ENCODE measurements at regions not wholly inside any gene's neighbourhood (a gene's known extent, or its start where the extent isn't known, plus 50 kb on each side); places are given as distances from the start of the nearest gene placed in this dataset.

DNA sequence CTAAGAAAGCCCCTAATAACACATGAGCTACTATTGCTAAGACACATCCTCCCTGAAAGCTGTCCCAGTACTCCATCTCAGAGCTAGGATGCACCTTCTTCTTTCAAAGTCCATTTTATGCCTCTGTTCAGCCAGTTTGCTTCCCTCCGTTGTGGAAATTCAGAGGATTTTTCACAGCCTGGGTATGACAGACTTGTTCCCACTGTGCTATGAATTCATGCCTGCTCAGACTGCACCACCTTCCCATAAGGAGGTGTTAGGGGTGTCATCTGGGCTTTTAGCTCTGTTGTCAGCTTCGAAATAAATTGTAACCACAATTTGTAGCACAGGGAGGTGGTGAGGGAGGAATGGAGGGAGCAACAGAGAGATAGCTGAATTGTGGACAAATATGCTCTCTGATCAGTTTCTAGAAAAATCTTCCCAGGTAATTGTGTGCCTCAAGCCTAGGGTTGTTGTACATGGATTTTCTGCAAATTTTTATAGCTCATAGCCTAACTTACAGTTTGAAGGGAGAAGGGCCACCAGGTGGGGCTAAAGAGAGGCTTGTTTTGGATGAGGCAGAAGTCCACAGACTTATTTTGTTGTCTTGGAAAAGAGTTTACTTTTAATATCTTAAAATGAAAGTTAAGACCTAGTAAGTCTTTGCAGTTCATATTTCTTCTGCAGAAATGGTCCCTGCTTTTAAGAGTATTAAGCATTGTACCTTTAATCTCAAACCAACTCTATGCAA lies 462.0 kb downstream of the PDCD6IP start:
- no peak for DNase-seq

GRCh38 chr3:34261001-34261385 lies 462.6 kb downstream of the PDCD6IP start:
- DNase-seq, result no peak

- DNase-seq, result no peak
These were observed 464.7 kb downstream of the PDCD6IP start for GRCh38 chr3:34263101-34263621.

DNA sequence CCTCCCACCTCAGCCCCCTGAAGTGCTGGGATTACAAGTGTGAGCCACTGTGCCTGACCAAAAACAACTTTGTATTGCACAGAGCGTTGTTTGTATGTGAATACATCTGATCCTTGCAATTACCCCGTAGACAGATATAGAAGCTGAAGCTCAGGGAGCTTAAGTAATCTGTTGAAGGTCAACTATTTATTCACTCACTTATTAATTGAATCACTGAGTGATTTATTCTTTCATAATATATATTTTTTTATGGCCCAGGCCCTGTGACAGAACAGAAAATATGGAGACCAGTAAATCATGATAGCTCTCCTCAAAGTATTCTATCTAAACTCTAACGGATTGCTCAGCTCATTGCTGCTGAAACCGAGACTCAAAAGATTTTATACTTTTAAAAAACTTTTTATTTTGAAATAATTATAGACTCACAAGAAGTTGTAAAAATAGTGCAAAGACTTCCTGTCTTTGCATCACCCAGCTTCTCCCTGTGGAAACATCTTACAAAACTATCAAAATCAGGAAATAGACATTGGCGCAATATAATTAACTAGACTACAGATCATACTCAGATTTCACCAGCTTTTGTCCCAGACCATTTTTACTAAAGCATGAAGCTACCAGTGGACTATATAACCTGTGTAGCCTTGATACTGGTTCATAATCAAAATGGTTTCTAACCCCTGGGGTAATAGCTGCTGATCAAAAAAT lies 466.1 kb downstream of the PDCD6IP start:
- DNase-seq, result no peak

- no peak for DNase-seq
These were observed 468.7 kb downstream of the PDCD6IP start for GRCh38 chr3:34267088-34267487.

DNA sequence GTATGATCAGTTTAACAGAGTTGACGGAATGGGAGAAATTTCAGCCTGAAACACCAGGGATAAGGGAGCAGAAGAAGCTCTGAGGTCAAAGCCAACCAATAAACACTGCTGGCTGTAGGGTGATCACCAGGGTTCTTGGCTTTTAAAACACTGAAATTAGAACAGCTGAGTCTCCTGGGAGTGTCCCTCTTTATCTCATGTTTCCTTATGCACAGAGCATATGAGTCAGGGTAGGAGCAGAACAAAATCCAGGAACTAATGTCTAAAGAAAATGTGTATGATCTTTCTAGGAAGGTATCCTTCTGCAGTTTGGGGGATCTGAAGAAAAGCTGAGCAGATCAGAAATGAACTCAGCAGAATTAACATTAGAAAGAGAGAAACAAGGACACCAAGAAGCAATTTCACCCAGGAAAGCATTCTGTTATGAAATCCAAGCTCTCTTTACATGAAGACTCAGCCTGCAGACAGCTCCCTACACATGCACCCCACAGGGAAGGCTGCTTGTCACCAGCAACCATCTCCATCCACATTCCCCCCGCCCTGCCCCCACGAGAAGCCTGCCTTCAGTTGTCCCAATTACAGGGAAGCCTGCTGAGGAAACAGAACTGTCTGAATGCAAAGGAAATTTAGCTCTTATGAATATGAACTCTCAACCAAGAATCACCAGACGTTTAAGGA lies 469.7 kb downstream of the PDCD6IP start:
- no peak for DNase-seq

DNA sequence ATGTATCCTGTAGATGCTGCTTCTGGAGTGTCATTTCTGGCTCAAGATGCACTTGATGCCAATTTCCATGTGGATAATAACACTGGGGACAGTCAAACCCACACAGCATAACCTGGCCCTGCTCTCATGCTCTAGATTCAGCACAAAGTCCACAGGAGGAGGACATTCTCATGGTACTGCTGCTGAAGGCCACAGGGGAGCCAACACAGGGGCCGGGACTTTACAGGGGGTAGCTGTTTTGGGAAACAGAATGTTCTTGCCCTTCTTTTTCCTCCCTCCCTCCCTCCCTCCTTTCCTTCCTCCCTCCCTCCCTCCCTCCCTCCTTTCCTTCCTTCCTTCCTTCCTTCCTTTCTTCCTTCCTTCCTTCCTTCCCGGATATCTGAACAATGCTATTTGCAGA lies 477.4 kb downstream of the PDCD6IP start:
- no peak for DNase-seq

DNA sequence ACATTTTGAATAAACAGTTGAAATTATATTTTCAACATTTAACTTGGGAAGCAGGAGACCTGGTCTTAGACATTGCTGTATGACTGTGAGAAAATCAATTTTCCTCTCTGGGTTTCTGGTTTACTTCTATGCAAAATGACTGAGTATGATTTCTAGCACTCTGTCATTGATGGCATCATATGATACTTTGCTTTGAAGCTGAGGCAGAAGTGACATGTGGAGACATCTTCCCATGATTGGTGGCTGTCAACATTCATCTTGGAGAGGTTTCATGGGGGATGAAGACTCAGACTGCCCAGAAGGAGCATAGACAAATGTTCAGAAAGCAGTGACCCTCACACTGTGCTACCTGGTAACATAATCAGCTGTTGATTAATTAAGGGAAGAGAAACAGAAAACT lies 477.9 kb downstream of the PDCD6IP start:
- DNase-seq, result no peak

DNA sequence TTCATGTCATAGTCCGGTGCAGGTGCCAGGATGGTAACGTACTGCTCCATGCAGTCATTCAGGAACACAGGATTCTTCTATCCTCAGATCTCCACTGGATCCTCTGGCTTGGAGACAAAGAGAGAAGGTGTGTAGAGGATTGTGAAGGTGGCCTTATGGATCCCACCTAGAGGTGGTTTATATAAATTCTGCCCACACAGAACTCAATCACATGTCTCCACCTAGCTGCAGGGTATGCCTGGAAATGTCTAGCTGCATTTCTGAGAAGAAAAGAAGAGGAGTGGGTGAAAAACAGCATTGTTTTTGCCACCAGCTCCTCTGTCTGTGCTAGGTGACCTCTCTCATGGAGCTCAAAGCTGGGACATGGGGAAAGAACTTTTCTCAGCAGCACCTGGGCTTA lies 478.7 kb downstream of the PDCD6IP start:
- no peak for DNase-seq

- DNase-seq, result no peak
These were observed 481.5 kb downstream of the PDCD6IP start for GRCh38 chr3:34279901-34280300.

DNA sequence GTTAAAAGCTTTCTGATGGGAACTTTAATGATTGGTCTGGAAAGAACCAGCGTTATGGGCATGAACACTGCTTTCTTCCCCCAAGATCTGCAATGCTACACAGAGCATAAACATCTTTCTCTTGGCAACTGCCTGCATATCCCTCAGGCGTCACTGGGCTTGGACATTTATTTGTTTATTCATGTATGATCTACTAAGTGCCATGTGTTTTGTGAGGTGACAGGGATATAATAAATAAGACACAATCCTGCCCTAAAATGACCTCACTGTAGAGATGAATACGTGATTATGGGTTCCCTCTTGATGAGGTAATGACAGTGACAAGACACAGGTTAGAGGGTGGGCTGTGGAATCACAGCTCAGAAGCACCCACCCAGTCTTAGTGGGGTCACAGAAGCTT lies 485.3 kb downstream of the PDCD6IP start:
- DNase-seq, result no peak

- no peak for DNase-seq
These were observed 486.8 kb downstream of the PDCD6IP start for GRCh38 chr3:34284959-34285826.

GRCh38 chr3:34285827-34286188 lies 487.4 kb downstream of the PDCD6IP start:
- no peak for DNase-seq

GRCh38 chr3:34292605-34293300 lies 494.3 kb downstream of the PDCD6IP start:
- DNase-seq, result no peak

DNA sequence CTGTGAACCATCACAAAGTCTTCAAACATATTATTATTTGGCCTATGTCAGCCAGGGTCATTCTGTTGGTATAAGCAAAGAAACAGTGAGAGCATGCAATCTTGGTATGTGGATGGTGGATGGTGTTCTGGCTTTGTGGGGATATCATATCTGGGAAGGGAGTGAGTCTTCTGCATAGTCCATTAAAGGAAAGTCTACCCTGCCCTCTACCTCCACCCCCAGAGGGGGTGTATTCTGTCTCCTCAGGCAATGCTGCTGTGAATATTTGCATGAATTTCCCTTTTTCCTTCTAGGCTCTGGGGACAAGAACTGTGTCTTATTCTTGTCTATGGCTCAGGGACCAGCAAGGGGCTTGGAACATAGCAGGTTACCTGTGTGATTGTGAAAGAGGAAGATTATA lies 495.8 kb downstream of the PDCD6IP start:
- DNase-seq, result no peak

GRCh38 chr3:34296796-34297195 lies 498.4 kb downstream of the PDCD6IP start:
- no peak for DNase-seq

DNA sequence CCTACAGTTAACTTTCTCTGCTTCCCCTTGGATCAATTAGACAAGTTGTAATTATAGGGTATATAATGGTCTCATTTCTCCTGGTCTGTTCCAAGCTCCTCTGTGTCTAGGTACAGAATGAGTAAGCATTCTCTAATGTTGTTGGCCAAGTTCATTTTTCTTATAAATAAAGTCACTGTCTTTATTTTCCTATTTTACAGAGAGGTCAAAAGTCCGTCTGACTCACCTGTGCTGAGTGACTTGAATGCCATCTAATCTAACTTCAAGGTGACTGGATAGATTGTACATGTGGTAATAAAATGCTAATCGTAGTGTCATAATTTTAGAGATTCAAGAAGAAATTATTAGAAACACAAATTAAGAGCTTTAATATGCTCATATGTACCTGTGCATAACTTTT lies 500.2 kb downstream of the PDCD6IP start:
- no peak for DNase-seq

DNA sequence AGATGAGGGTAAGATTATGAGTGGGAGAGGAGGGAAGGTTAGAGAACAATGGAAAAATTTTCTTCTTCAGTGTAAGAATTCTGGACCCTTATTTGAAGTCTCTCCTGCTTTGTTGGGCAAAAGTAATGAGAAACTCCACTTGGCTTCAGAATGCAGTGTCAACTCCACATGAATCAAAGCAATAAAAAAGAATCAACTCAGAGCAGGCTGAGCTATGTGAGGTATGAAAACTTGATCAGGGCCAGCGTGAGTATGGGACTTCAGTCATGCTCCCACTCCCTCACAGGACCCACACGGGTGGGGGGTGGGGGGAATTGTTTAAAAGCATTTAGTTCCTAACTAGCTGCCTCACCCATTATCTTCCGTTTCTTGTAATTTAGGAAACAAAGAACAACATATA lies 502.2 kb downstream of the PDCD6IP start:
- DNase-seq, result no peak

DNA sequence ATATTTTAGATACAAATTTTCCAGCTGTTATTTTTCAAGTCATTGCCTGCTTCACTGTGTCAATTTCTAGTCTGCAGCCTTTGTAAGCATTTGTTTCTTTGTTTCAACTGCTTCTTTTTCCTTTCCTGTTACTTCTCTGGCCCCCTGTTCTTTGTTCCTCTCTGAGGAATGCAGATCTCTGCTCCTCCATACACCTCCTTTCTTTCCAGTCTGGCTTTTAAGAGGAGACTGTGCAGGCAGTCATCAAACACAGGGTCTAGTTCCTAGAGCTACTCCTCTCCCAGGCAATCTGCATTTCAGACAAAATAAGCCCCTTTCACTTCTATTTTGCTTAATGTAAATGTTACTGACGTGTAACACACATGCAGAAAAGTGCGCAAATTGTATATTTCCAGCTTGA lies 502.9 kb downstream of the PDCD6IP start:
- DNase-seq, result no peak

GRCh38 chr3:34305266-34305665 lies 506.8 kb downstream of the PDCD6IP start:
- no peak for DNase-seq

GRCh38 chr3:34312684-34313083 lies 514.3 kb downstream of the PDCD6IP start:
- DNase-seq, result peak; percentile 29 to 48

GRCh38 chr3:34319881-34320280 lies 521.5 kb downstream of the PDCD6IP start:
- DNase-seq, result no peak

Data from NCI-H187 (cell line).